Smooth muscle cell (in vitro differentiated cells): ENCODE measurements at regions not wholly inside any gene's neighbourhood (a gene's known extent, or its start where the extent isn't known, plus 50 kb on each side); places are given as distances from the start of the nearest gene placed in this dataset.

Source experiments
- DNase-seq: peaks from one replicate; lab custom pipeline; 2025; ENCODE audit not compliant: unreplicated experiment; lab: John Stamatoyannopoulos, UW
- H2AFZ ChIP-seq: fragments of 200-600 bp; sonication (generic); 2 replicates; pipeline ENCODE4 v1.6.0; 2016; ENCODE audit warnings: antibody characterized with exemption, low read depth, mild to moderate bottlenecking
- H3F3A ChIP-seq: fragments of 200-600 bp; sonication (generic); 2 replicates; pipeline ENCODE4 v1.6.0; 2017; ENCODE audit warnings: antibody characterized with exemption, low read depth
- H3K27ac ChIP-seq: fragments of 200-600 bp; sonication (generic); 2 replicates; pipeline ENCODE4 v1.5.1; 2016; ENCODE audit warnings: low read depth, mild to moderate bottlenecking
- H3K27me3 ChIP-seq: fragments of 200-600 bp; sonication (generic); 2 replicates; pipeline ENCODE4 v1.6.1; 2016; ENCODE audit warnings: low read depth, mild to moderate bottlenecking
- H3K36me3 ChIP-seq: fragments of 200-600 bp; sonication (generic); 2 replicates; pipeline ENCODE4 v1.5.1; 2016; ENCODE audit warnings: low read depth
- H3K4me1 ChIP-seq: fragments of 200-600 bp; sonication (generic); 2 replicates; pipeline ENCODE4 v1.5.1; 2016; ENCODE audit warnings: low read depth
- H3K4me2 ChIP-seq: fragments of 200-600 bp; sonication (generic); 2 replicates; pipeline ENCODE4 v1.6.0; 2016; ENCODE audit warnings: mild to moderate bottlenecking
- H3K4me3 ChIP-seq: fragments of 200-600 bp; sonication (generic); 2 replicates; pipeline ENCODE4 v1.5.1; 2016; ENCODE audit warnings: mild to moderate bottlenecking
- H3K79me2 ChIP-seq: fragments of 200-600 bp; sonication (generic); 2 replicates; pipeline ENCODE4 v1.6.0; 2016; ENCODE audit warnings: low read depth, mild to moderate bottlenecking
- H3K9ac ChIP-seq: fragments of 200-600 bp; sonication (generic); 2 replicates; pipeline ENCODE4 v1.6.0; 2016; ENCODE audit warnings: low read depth
- H3K9me3 ChIP-seq: fragments of 200-600 bp; sonication (generic); replicated peaks from 2 replicates; pipeline ENCODE4 v1.5.1; 2016; ENCODE audit warnings: low read depth
- H4K20me1 ChIP-seq: fragments of 200-600 bp; sonication (generic); 2 replicates; pipeline ENCODE4 v1.6.0; 2016; ENCODE audit warnings: low read depth
- WGBS: methylation state at CpG from one replicate; pipeline ENCODE4 v1.1.7; 2016; ENCODE audit warnings: low lambda C conversion rate; 5-methylcytosine and 5-hydroxymethylcytosine counted together
- TF ChIP-seq, protein P1 (sequence below): fragments of 200-600 bp; sonication (generic); IDR thresholded peaks from 2 replicates; pipeline ENCODE4 v1.5.1; 2017; ENCODE audit warnings: borderline replicate concordance, mild to moderate bottlenecking, antibody characterized with exemption; ENCODE audit not compliant: insufficient read depth, poor library complexity, severe bottlenecking

DNA sequence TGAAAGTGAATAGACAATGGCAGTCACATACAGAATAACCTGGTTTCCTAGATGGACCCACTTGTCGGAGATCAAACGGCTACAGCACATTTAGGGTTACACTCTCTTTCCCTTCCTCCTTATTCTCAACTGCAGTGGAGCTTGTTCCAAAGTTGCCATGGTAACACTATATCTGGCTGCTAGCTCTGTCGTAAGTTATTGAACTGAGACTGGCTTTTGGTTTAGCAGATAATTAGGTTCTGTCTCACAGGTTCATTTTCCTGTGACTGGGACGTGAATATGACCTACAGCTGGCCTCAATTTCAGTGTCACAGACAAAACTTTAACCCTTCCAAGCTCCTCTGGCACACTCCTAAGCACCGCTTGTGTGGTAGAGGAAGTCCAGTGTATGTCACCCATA, 875.8 kb downstream of the USP25 start:
- H3K4me3 ChIP-seq = no peak overlapping the region
- no peak for DNase-seq

DNA sequence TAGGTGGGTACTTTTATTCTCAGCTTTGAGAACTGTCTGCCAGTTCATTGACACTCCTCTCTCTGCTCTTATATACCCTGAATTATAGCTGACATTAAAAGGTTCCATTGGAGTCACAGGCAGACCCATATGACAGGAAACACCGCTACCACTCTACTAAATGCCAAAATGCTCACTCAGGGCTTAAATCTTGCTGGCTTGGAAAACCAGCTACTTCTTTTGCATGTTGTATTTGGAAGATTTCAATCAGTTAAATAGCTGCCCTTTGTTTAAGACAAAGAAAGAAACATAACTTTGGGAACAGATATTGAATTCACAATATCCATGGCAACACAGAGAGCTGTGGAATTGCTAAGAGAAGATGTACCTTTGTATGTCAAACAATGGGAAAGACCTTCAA, 876.5 kb downstream of the USP25 start:
- Histone ChIP-seq H3K27me3 (no peaks in the 10 kb centered on the region), H3K9ac (no peak overlapping the region), H3K4me1 (no peaks in the 10 kb centered on the region), H3F3A (no peaks in the 10 kb centered on the region), H3K9me3 (no peaks in the 10 kb centered on the region), H3K27ac (no peak overlapping the region), H3K36me3 (no peaks in the 10 kb centered on the region), H4K20me1 (no peaks in the 10 kb centered on the region), H3K79me2 (no peaks in the 10 kb centered on the region), H3K4me2 (no peak overlapping the region), H3K4me3 (no peak overlapping the region), H2AFZ (no peak overlapping the region)
- 96% methylated on average over 1 of the region's 1 CpG for WGBS
- no peak for DNase-seq
- TF ChIP-seq, protein P1, sequence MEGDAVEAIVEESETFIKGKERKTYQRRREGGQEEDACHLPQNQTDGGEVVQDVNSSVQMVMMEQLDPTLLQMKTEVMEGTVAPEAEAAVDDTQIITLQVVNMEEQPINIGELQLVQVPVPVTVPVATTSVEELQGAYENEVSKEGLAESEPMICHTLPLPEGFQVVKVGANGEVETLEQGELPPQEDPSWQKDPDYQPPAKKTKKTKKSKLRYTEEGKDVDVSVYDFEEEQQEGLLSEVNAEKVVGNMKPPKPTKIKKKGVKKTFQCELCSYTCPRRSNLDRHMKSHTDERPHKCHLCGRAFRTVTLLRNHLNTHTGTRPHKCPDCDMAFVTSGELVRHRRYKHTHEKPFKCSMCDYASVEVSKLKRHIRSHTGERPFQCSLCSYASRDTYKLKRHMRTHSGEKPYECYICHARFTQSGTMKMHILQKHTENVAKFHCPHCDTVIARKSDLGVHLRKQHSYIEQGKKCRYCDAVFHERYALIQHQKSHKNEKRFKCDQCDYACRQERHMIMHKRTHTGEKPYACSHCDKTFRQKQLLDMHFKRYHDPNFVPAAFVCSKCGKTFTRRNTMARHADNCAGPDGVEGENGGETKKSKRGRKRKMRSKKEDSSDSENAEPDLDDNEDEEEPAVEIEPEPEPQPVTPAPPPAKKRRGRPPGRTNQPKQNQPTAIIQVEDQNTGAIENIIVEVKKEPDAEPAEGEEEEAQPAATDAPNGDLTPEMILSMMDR = no peak

More for the DNA sequence above, 875.8 kb downstream of the USP25 start:
- Histone ChIP-seq H3K27me3 (no peaks in the 10 kb centered on the region), H2AFZ (no peak overlapping the region), H3K4me2 (no peak overlapping the region), H3F3A (no peaks in the 10 kb centered on the region), H3K9ac (no peak overlapping the region), H3K9me3 (no peaks in the 10 kb centered on the region), H3K79me2 (no peaks in the 10 kb centered on the region), H3K4me1 (no peaks in the 10 kb centered on the region), H3K27ac (no peak overlapping the region), H4K20me1 (no peaks in the 10 kb centered on the region), H3K36me3 (no peaks in the 10 kb centered on the region)
- TF ChIP-seq, protein P1 = no peak
- 55% methylated on average over 5 of the region's 5 CpGs for WGBS

DNA sequence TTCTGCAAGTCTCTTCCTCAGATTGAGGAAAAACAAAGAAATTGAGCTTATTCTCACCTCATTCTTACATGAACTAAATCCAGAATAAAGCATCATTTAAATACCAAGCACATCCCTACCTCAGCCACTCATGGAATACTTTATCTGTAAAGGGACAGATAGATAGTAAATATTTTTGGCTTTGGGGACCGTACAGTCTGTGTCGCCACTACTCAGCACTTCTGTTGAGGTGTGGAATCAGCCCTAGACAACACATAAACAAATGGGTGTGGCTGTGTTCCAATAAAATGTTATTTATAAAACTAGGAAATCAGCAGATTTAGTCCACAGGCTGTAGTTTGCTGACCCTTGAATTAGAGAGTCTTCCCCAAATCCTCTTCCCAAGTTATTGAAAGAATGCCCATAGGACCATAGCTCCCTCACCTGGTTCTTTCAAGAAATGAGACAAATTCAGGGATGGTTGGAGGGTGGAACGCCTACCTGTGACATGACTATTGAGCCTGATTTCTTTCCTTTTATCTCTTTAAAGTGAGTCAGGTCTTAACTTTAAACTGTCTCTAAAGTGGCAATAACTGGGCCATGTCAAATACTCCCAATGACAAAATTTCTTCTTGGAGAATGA, 878.5 kb downstream of the USP25 start:
- TF ChIP-seq, protein P1 = peak; percentile 6
- no peaks in the 10 kb centered on the region for H3K27me3 ChIP-seq
- 84% methylated on average over 3 of the region's 3 CpGs for WGBS
- no peaks in the 10 kb centered on the region for H3K4me1 ChIP-seq
- no peak overlapping the region for H2AFZ ChIP-seq
- H4K20me1 ChIP-seq = no peaks in the 10 kb centered on the region
- H3K4me2 ChIP-seq = no peak overlapping the region
- no peaks in the 10 kb centered on the region for H3K79me2 ChIP-seq
- H3F3A ChIP-seq = no peaks in the 10 kb centered on the region
- no peaks in the 10 kb centered on the region for H3K9me3 ChIP-seq
- no peak overlapping the region for H3K9ac ChIP-seq
- H3K4me3 ChIP-seq = no peak overlapping the region
- H3K36me3 ChIP-seq = no peaks in the 10 kb centered on the region
- no peak overlapping the region for H3K27ac ChIP-seq
- DNase-seq = no peak

DNA sequence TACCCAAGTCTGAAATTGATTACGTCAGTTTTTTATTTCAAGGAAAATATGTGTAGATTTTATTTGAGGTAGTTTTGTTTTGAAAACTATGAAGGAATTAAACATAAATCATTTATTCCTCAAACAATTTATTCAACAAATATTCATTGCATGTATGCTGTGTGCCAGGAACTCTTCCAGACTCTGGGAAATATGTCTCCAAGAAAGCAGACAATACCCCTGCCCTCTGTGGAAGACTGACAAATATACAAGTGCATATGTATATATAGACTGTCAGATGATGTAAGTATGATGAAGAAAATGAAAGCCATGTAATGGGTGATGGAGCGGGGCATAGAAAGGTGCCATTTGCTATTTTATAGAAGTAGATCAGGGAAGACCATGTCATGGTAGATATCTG, 889.5 kb downstream of the USP25 start:
- no peaks in the 10 kb centered on the region for H3K27me3 ChIP-seq
- no peak overlapping the region for H3K4me2 ChIP-seq
- H3K27ac ChIP-seq = no peak overlapping the region
- H3K9me3 ChIP-seq = no peaks in the 10 kb centered on the region
- H4K20me1 ChIP-seq = no peaks in the 10 kb centered on the region
- TF ChIP-seq, protein P1 = no peak
- no peak for DNase-seq
- no peaks in the 10 kb centered on the region for H3K79me2 ChIP-seq
- H3K4me1 ChIP-seq = no peaks in the 10 kb centered on the region
- no peaks in the 10 kb centered on the region for H3K36me3 ChIP-seq
- H3F3A ChIP-seq = no peaks in the 10 kb centered on the region
- no peak overlapping the region for H3K9ac ChIP-seq
- 100% methylated on average over 2 of the region's 2 CpGs for WGBS
- no peak overlapping the region for H2AFZ ChIP-seq
- no peak overlapping the region for H3K4me3 ChIP-seq
